Esophagus muscularis mucosa (tissue), 3 donors: ENCODE measurements at regions not wholly inside any gene's neighbourhood (a gene's known extent, or its start where the extent isn't known, plus 50 kb on each side); places are given as distances from the start of the nearest gene placed in this dataset.

Experiments used
- POLR2A ChIP-seq: fragments of 450-650 bp; IDR thresholded peaks from one replicate; pipeline ENCODE4 v1.6.1; 2017; ENCODE audit warnings: antibody characterized with exemption, moderate library complexity, mild to moderate bottlenecking, low read depth
- POLR2AphosphoS5 ChIP-seq, 2 donors: sonication (generic); formaldehyde crosslinking; IDR thresholded peaks; one replicate each; pipeline ENCODE4 v1.6.1; 2017; ENCODE audit warnings: antibody characterized with exemption in 2 of 2
- TF ChIP-seq, protein P1 (sequence below), 3 experiments: fragments of 200-600 bp in 2 of 3; fragments of 450-650 bp in 1 of 3; sonication (generic) in 2 of 3; IDR thresholded peaks; one replicate each; pipeline ENCODE4 v1.5.1; 2017 to 2019; ENCODE audit warnings: antibody characterized with exemption in 3 of 3, mild to moderate bottlenecking in 2 of 3, moderate library complexity in 1 of 3

DNA sequence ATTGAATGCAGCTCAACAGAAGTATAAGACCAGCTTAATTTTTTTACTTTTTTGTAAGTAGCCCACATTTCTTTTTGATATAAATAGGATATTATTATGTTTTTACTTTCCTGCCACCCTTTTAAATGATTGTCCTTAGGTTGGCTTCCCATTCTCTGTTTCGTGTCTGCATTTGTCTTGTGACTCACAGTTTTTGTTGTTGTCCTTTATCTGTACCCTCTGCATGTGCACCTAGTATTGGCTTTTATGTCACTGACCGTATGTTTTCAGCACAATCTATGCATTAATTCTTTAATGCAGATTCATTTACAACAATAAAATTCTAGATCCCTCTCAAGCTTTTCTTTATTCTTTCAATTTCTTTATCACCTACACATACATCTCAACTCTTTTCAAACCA lies 474.2 kb upstream of the FANCL start:
- TF ChIP-seq POLR2AphosphoS5 (IDR thresholded peaks at IDR 0.05) (no peak), POLR2A (no peak)
- TF ChIP-seq, protein P1, sequence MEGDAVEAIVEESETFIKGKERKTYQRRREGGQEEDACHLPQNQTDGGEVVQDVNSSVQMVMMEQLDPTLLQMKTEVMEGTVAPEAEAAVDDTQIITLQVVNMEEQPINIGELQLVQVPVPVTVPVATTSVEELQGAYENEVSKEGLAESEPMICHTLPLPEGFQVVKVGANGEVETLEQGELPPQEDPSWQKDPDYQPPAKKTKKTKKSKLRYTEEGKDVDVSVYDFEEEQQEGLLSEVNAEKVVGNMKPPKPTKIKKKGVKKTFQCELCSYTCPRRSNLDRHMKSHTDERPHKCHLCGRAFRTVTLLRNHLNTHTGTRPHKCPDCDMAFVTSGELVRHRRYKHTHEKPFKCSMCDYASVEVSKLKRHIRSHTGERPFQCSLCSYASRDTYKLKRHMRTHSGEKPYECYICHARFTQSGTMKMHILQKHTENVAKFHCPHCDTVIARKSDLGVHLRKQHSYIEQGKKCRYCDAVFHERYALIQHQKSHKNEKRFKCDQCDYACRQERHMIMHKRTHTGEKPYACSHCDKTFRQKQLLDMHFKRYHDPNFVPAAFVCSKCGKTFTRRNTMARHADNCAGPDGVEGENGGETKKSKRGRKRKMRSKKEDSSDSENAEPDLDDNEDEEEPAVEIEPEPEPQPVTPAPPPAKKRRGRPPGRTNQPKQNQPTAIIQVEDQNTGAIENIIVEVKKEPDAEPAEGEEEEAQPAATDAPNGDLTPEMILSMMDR (IDR thresholded peaks at IDR 0.05), result no peak
